ENCODE measurements at regions not wholly inside any gene's neighbourhood (a gene's known extent, or its start where the extent isn't known, plus 50 kb on each side); places are given as distances from the start of the nearest gene placed in this dataset.

- DNase-seq, result no peak
These were observed 183.9 kb upstream of the JARID2 start for GRCh38 chr6:15061908-15062515.

GRCh38 chr6:15062516-15063252, 183.2 kb upstream of the JARID2 start:
- peak; percentile 43 for DNase-seq

DNA sequence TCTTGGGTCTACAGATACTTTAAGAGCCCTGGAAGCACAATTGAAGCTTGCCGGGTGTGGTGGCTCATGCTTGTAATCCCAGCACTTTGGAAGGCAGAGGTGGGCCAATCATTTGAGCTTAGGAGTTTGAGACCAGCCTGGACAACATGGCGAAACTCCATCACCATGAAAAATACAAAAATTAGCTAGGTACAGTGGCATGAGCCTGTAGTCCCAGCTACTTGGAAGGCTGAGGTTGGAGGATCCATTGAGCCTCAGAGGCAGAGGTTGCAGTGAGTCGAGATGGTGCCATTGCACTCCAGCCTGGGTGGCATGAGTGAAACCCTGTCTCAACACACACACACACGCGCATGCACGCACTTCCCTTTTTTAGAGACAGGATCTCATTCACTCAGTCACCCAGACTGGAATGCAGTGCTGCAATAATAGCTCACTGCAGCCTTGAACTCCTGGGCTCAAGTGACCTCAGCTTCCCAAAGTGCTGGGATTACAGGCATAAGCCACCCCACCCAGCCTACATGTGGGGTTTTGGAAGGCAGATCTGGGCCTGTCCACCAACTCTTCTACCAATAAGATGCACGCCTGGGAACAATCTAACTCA, 182.5 kb upstream of the JARID2 start:
- peak; percentile 41 for DNase-seq

GRCh38 chr6:15065261-15065989, 180.4 kb upstream of the JARID2 start:
- DNase-seq, result no peak

- no peak for DNase-seq
These were observed 179.6 kb upstream of the JARID2 start for GRCh38 chr6:15066089-15066758.

DNA sequence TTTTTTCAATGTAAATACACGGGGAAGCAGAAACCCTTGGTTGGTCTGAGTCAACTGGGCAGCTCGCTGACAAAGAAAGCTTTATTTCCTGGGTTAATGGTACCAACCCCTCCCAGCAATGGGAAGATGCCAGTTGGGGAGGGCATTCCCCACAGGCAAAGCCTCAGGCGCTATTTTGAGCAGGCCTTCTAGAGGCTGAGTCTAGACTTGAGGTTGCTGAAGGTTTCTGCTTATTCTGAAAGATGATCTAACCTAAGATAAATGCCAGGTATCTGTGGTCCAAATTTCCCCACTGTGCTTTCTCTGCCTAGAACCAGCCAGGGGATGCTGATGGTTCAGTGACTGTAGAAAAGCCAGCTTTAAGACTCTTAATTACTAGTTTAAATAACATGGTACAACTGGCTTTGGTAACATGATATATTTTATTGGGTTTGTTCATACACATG, 172.5 kb upstream of the JARID2 start:
- DNase-seq, result no peak

- no peak for DNase-seq
These were observed 171.9 kb upstream of the JARID2 start for GRCh38 chr6:15073883-15074465.

DNA sequence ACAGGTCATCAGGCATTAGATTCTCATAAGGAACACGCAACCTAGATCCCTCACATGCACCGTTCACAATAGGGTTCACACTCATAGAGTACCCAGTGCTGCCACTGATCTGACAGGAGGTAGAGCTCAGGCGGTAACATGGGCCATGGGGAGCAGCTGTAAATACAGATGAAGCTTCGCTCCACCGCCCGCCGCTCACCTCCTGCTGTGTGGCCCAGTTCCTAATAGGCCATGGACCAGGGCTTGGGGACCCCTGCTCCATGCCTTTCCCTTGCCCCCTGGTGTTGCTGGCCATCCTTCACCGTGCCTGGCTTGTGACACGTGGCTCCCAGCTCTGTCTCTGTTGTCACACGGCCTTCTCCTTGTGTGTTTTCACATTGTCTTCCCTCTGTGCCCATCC, 171.1 kb upstream of the JARID2 start:
- DNase-seq, result no peak

- DNase-seq, result no peak
These were observed 169.3 kb upstream of the JARID2 start for GRCh38 chr6:15076565-15076964.

- no peak for DNase-seq
These were observed 168.9 kb upstream of the JARID2 start for GRCh38 chr6:15077006-15077405.

GRCh38 chr6:15077961-15078360, 167.9 kb upstream of the JARID2 start:
- DNase-seq, result no peak

GRCh38 chr6:15079288-15079817, 166.5 kb upstream of the JARID2 start:
- DNase-seq, result no peak

DNA sequence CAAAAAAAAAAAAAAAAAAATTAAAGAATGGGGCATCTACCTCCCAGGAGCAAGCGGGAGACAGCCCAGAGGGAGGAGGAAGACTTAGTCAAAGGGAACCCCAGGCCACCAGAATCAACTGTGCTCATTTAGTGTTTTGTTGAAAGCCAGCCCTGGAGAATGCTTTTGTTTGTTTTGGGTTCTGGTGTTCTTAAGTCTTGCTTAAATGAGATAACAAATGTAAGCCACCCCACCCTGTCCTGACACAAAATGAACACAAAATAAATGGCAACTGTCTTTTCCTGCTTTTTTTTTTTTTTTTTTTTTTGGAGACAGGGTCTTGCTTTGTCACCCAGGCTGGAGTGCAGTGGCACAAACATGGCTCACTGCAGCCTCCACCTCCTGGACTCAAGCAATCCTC, 165.0 kb upstream of the JARID2 start:
- no peak for DNase-seq

- no peak for DNase-seq
These were observed 164.4 kb upstream of the JARID2 start for GRCh38 chr6:15081447-15081846.

GRCh38 chr6:15082708-15083107, 163.2 kb upstream of the JARID2 start:
- DNase-seq, result no peak

- DNase-seq, result no peak
These were observed 159.3 kb upstream of the JARID2 start for GRCh38 chr6:15086348-15087158.

DNA sequence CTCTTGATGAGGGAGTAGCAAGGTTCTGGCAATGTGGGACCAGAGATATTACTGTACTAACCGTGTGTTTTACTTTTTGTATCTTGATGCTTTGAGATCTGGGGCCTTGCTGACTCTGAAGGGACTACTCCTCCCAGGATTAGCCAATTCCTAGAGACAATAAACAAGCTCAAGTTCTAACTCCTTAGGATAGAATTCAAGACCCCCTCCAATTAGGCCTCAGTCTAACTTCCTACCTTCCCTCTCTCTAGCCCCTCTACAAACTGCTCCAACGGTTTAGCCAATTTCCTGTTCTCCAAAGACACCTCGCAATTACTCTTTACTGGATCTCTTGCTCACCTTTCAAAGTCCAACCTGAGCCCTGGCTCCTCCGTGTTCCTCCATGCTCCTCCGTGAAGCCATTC, 158.7 kb upstream of the JARID2 start:
- DNase-seq, result no peak

DNA sequence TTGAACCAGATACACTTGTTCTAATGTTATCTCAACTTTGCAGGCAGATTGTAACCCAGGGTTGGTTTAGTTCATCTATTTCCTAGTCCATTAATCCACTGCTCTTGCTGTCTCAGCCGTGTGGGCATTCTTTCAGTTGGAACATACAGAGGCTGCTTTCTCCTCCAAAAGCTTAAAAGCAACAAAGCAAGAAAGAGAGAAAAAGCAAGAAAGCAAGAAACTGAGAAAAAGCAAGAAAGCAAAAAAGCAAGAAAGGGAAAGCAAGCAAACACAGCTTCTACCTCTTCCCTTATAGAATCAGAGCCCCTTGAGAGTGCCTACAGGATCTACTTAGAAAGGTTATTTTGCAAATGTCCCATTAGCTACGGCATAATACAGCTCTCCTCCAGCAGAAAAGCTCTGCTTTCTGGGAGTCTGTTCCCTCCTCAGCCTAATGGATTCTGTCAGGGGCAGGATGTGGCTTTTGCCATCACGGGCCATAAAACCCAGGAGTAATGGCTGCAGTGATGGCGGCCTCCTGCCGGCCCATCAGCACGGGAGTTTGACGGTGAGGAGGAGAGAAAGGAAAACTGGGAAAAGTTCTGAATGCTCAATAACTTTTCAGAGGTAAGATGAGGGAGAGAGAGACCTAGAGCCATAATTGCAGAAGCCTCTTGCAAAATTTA, 156.8 kb upstream of the JARID2 start:
- no peak for DNase-seq

DNA sequence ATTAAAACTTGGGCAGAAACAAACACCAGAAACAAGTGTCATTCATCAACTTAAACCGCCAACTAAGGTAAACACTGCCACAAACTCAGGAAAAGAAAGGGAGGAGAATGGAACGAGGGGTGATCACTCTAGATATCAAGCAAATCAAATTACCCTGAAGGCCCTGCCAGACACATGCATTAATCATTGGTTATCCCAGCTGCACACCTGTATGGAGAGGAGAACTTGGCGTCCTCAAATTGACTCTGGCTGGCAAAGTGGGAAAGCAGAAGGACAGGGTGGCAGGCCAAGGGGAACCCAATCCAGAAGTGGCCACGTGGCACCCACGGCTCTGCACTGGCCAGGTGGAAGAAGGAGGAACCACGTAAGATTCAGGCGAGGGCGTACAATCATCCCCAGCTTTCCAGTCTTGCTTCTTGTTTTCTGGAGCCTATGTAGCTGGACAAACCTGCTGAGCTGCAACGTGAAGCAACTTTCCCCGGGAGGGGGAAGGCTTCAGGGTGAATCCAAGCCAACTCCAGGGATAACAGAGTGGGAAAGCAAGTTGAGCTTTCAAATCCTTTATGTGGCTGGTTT, 156.2 kb upstream of the JARID2 start:
- peak; percentile 27 for DNase-seq

- no peak for DNase-seq
These were observed 155.7 kb upstream of the JARID2 start for GRCh38 chr6:15090145-15090579.

Measured in SIG-M5 (cell line).